Neural progenitor cell (in vitro differentiated cells): ENCODE measurements at regions not wholly inside any gene's neighbourhood (a gene's known extent, or its start where the extent isn't known, plus 50 kb on each side); places are given as distances from the start of the nearest gene placed in this dataset.

Experiments
- CTCF ChIP-seq: fragments of 200-600 bp; sonication (generic); IDR thresholded peaks from 2 replicates; pipeline ENCODE4 v1.5.1; 2017; ENCODE audit warnings: antibody characterized with exemption, mild to moderate bottlenecking
- EZH2 ChIP-seq: fragments of 200-600 bp; sonication (generic); IDR thresholded peaks from 2 replicates; pipeline ENCODE4 v1.6.1; 2017; ENCODE audit warnings: antibody characterized with exemption, mild to moderate bottlenecking, moderate library complexity
- EZH2phosphoT487 ChIP-seq: fragments of 200-600 bp; sonication (generic); IDR thresholded peaks from 2 replicates; pipeline ENCODE4 v1.6.1; 2017; ENCODE audit warnings: antibody characterized with exemption

- TF ChIP-seq CTCF (no peak), EZH2 (no peak), EZH2phosphoT487 (no peak)
Measured at GRCh38 chr10:44099511-44099910, 285.4 kb downstream of the CXCL12 start.
